IgD-negative memory B cell (primary cell): ENCODE measurements at regions not wholly inside any gene's neighbourhood (a gene's known extent, or its start where the extent isn't known, plus 50 kb on each side); places are given as distances from the start of the nearest gene placed in this dataset.

ENCODE experiments used
- H3K27ac Mint-ChIP-seq, 3 donors: one replicate each; pipeline ENCODE4 v1.8.0; 2020 to 2022; ENCODE audit warnings: mild to moderate bottlenecking in 3 of 3, mixed read lengths in 3 of 3, moderate library complexity in 1 of 3
- H3K27me3 Mint-ChIP-seq: one replicate; pipeline ENCODE4 v1.8.0; 2021; ENCODE audit warnings: mixed read lengths
- H3K36me3 Mint-ChIP-seq: one replicate; pipeline ENCODE4 v1.8.0; 2020; ENCODE audit warnings: mild to moderate bottlenecking, mixed read lengths
- H3K4me1 Mint-ChIP-seq, 3 donors: one replicate each; pipeline ENCODE4 v1.8.0; 2020 to 2022; ENCODE audit warnings: mixed read lengths in 3 of 3, mild to moderate bottlenecking in 1 of 3
- H3K4me3 Mint-ChIP-seq, 4 donors: one replicate each; pipeline ENCODE4 v1.8.0; 2020 to 2022; ENCODE audit warnings: mild to moderate bottlenecking in 4 of 4, mixed read lengths in 4 of 4, moderate library complexity in 3 of 4
- H3K9me3 Mint-ChIP-seq, 3 donors: one replicate each; pipeline ENCODE4 v1.8.0; 2020 to 2021; ENCODE audit warnings: mixed read lengths in 3 of 3, mild to moderate bottlenecking in 1 of 3

- H3K27me3 Mint-ChIP-seq: peaks cover 4% of the 10 kb centered on the region
- no peak overlapping the region for H3K27ac Mint-ChIP-seq
- H3K9me3 Mint-ChIP-seq: peaks cover 0 to 3% (median 0%) of the 10 kb centered on the region in 3 donors
- H3K4me1 Mint-ChIP-seq: no peaks in the 10 kb centered on the region
- H3K36me3 Mint-ChIP-seq: no peaks in the 10 kb centered on the region
- no peak overlapping the region for H3K4me3 Mint-ChIP-seq
Measured at GRCh38 chr9:135334953-135335460, 144.6 kb upstream of the PPP1R26 start.

DNA sequence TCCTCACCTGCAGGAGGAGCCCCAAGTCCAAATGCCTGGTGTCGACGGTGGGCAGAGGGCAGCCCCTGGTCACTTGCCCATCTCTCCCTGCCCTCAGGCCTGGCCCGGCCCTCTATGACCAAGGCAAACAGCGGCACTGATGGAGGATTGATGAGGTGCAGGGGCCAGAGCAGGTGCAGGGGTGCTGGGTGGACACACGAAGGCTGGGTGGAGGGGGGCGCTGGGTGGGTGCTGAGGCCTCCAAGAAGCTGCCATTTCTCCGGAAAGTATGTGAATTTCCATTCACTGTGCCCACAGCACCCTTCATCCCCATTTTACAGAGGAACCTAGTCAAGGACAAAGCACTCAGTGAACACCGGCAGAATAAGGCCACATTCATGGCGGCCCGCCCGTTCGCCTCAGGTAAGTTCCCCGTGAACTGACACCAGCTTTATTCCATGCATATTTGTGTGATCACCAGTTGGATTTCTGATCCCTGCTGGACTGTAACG lies 143.8 kb upstream of the PPP1R26 start:
- H3K27ac Mint-ChIP-seq: no peak overlapping the region
- no peaks in the 10 kb centered on the region for H3K4me1 Mint-ChIP-seq
- H3K4me3 Mint-ChIP-seq: no peak overlapping the region
- peaks cover 0 to 1% (median 0%) of the 10 kb centered on the region in 3 donors for H3K9me3 Mint-ChIP-seq
- no peaks in the 10 kb centered on the region for H3K36me3 Mint-ChIP-seq
- peaks cover 5% of the 10 kb centered on the region for H3K27me3 Mint-ChIP-seq

DNA sequence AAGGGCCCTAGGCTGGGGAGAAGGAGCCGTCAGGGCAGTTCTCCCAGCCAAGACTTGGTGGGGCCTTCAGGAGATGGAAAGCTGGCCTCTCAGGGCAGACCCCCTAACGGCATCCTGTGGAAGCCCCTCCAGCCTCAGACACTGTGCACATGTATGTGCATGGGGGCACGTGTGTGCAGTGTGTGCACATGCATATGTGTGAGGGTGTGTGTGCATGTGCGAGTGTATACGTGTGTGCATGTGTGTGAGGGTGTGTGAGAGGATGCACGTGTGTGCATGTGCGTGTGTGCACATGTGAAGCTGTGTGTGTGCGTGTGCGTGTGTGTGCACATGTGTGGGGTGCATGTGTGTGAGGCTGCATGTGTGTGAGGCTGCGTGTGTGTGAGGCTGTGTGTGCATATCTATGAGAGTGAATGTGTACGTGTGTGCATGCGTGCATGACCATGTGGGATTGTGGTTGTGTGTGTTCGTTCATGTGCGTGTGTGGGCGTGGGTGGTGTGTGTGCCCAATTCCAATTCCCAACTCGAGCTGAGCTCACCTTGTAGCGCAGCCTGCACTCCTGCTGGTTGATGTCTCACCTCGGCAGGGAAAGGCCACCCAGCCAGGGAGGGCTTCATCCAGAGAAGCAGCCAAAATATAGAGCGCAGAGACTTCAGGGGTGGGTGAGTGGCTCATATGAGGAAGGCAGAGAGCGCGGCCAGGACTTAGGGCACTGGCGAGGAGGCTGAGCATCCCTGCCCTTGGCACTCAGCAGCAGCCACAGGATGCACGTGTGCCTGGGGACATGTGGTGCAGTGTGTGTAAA lies 142.7 kb upstream of the PPP1R26 start:
- Mint-ChIP-seq H3K9me3 (no peaks in the 10 kb centered on the region), H3K27ac (no peak overlapping the region), H3K27me3 (peaks cover 7% of the 10 kb centered on the region), H3K4me3 (no peak overlapping the region), H3K4me1 (no peaks in the 10 kb centered on the region), H3K36me3 (no peaks in the 10 kb centered on the region)

DNA sequence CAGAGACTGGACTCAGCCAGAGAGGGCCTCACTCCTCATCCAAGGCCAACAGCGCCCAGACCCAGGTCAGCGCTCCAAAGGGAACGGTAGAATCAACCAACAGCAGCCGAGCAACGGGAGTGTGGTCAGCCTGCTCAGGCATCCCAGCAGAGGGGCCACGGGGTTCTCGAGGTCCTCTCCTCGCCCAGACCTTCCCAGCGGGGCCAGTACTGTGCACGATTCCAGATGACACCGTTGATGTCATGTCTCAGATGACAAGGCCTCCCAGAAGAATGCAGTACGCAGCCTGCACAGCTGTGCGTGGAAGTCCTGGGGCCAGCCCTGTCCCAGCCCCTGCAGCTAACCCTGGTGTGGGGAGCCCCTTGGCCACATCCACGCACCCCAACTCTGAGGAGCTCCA lies 141.0 kb upstream of the PPP1R26 start:
- no peaks in the 10 kb centered on the region for H3K36me3 Mint-ChIP-seq
- H3K27ac Mint-ChIP-seq: no peak overlapping the region
- H3K4me3 Mint-ChIP-seq: no peak overlapping the region
- no peaks in the 10 kb centered on the region for H3K9me3 Mint-ChIP-seq
- H3K4me1 Mint-ChIP-seq: no peaks in the 10 kb centered on the region
- H3K27me3 Mint-ChIP-seq: peaks cover 8% of the 10 kb centered on the region

GRCh38 chr9:135339378-135339973 lies 140.1 kb upstream of the PPP1R26 start:
- no peaks in the 10 kb centered on the region for H3K9me3 Mint-ChIP-seq
- no peak overlapping the region for H3K27ac Mint-ChIP-seq
- no peak overlapping the region for H3K4me3 Mint-ChIP-seq
- H3K4me1 Mint-ChIP-seq: no peaks in the 10 kb centered on the region
- H3K36me3 Mint-ChIP-seq: no peaks in the 10 kb centered on the region
- H3K27me3 Mint-ChIP-seq: peaks cover 12% of the 10 kb centered on the region

DNA sequence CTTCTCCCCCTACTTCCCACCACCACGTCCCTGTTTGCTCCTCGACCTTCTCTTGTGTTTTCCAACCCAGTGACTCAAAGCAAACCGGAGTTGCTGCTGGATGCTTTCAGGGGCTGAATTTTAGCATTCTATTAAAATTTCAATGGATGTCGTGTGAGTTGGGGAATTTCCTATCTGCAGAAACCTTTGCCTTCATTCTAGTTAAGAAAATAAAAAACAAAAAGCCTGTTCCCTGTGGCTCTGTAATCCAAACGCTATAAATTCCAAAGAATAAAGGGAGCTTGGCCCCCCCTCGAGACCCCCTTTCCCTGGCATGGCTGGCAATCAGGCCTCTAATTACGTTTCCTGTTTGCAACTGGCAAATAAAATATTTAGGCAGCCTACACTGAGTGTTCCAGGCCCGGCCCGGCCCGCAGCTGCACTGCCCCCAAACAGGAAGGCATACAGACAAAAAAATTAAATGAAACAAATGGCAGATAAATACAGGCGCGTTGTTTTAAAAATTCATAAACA lies 139.4 kb upstream of the PPP1R26 start:
- Mint-ChIP-seq H3K4me1 (no peaks in the 10 kb centered on the region), H3K27me3 (peaks cover 16% of the 10 kb centered on the region), H3K9me3 (no peaks in the 10 kb centered on the region), H3K4me3 (no peak overlapping the region), H3K27ac (no peak overlapping the region), H3K36me3 (no peaks in the 10 kb centered on the region)

DNA sequence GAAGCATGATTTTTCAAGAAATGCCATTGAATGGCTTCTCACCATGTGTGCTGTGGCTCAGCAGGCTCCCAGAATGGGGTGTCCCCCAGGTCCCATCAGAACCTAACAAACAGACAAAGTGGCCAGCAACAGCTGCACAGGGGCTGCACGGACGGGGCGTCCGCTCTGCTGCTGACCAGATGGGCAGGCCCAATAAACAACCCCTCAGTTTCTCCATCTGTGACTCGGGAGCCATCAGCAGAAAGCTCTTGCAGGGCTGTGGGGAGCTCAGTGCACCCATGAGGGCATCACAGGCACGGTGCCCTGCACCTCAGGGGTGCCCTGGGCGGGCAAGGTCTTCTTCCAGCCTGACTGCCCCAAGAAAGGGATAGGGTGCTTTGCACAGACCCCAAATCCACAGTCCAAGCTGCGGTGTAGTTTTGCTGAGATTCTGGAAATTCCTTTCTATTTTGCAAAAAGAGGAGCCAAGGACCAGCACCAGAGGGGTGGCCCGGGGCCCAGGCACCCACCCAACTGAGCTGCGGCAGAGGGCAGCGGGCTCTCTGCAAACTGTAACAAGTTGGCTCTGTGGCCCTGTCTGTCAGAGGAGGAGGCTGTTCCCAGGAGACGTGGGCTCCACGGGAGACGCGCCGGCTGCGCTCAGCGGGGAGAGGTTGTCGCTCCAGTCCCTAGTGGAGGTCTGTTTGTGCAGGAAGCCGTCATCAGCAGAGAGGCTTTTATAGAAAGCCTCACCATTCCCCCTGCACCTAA lies 138.7 kb upstream of the PPP1R26 start:
- Mint-ChIP-seq H3K9me3 (no peaks in the 10 kb centered on the region), H3K4me1 (no peaks in the 10 kb centered on the region), H3K36me3 (no peaks in the 10 kb centered on the region), H3K4me3 (no peak overlapping the region), H3K27ac (no peak overlapping the region), H3K27me3 (peaks cover 17% of the 10 kb centered on the region)

DNA sequence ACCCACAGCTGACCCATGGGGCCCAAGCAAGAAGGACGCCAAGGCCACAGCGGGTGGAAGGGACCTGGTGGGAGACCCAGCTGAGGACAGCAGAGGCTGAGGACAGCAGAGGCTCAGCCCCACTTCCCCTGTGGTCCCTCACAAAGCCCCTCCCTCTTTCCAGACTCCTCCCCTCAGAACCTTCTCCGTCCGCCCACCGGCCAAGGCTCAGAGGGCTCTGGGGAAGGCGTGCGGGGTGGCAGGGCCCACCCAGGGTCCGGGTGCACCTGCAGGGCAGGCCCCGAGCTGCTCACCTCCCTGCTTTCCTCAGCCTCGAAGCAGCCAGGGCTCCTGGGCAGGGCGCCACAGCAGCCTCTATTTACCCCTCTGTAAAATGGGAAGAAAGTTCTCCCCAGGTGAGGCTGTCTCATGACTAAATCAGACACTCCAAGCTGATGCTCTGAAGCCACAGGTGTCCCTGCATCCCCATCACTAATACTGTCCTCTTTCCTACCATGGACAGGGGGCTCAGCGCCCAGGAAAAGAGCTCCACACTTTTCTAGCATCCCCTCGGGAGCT lies 137.9 kb upstream of the PPP1R26 start:
- peaks cover 19% of the 10 kb centered on the region for H3K27me3 Mint-ChIP-seq
- H3K9me3 Mint-ChIP-seq: no peaks in the 10 kb centered on the region
- H3K4me1 Mint-ChIP-seq: no peaks in the 10 kb centered on the region
- H3K4me3 Mint-ChIP-seq: no peak overlapping the region
- H3K36me3 Mint-ChIP-seq: no peaks in the 10 kb centered on the region
- H3K27ac Mint-ChIP-seq: peak overlapping the region in 1 of 3 donors; percentile 69

DNA sequence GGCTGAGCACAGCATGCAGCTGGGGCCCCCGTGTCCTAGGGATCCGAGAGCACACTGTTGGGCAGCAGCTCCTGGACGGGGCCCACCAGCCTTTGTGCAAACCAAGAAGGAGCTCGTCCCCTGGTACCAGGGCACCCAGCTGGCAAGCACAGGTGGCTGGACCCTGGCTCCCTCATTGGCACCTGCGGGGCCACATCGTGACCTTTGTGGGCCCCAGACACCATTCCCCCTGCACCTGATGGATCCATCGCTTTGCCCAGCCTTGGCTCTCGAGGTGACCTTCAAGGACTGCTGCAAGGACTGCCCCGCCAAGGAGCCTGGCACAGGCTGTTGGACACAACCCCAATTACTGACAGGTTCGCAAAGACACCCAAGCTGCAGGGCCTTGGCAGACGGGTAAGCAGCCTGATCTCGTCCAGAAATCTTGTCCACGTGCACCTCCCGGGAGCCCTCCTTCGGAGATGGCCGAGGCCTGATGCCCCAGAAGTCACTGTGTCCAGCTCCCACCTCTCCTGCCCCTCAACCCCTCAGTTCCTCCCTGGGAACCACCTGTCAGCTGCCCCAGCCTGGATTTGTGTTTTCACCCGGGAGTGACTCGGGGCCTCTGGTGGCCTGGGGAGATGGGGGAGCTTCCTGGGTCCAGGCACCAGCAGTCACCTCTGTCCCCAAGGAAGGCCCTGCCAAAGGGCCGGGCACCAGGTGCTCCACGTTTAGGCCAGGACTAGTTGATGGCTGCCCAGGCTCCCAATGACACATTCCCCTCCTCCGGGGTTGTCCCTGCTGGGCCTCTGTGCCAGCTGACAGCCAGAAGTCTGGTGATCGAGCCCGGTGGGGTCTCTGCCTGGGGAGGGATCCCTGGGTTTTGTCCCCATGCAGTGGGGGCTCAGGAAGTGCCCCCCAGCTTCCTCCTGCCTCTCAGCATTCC lies 137.1 kb upstream of the PPP1R26 start:
- H3K27me3 Mint-ChIP-seq: peaks cover 16% of the 10 kb centered on the region

DNA sequence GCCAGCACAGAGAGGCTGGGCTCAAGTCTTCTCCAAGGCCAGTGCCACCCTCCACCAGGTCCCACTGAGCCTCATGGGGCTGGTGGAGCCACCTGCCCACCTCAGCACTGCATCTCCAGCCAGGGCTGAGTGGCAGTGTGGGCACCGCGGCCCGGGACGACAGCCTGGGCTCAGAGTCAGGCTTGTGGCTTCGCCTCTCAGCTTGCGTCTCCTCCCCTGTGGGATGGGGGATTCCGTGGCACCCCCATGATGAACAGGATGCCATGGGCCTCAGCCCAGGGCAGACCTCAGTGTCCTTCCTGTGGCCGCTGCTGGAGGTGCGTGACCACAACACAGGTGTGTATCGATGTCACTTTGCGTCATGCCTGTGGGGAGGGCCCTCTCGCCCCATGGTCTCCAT lies 136.4 kb upstream of the PPP1R26 start:
- Mint-ChIP-seq H3K4me3 (no peak overlapping the region), H3K27ac (peak overlapping the region in 1 of 3 donors; percentile 35), H3K36me3 (no peaks in the 10 kb centered on the region), H3K27me3 (peaks cover 16% of the 10 kb centered on the region), H3K9me3 (no peaks in the 10 kb centered on the region), H3K4me1 (no peaks in the 10 kb centered on the region)

More for the DNA sequence above, 137.1 kb upstream of the PPP1R26 start:
- Mint-ChIP-seq H3K4me1 (no peaks in the 10 kb centered on the region), H3K36me3 (no peaks in the 10 kb centered on the region), H3K4me3 (no peak overlapping the region), H3K9me3 (no peaks in the 10 kb centered on the region), H3K27ac (peak overlapping the region in 1 of 3 donors; percentile 69)

DNA sequence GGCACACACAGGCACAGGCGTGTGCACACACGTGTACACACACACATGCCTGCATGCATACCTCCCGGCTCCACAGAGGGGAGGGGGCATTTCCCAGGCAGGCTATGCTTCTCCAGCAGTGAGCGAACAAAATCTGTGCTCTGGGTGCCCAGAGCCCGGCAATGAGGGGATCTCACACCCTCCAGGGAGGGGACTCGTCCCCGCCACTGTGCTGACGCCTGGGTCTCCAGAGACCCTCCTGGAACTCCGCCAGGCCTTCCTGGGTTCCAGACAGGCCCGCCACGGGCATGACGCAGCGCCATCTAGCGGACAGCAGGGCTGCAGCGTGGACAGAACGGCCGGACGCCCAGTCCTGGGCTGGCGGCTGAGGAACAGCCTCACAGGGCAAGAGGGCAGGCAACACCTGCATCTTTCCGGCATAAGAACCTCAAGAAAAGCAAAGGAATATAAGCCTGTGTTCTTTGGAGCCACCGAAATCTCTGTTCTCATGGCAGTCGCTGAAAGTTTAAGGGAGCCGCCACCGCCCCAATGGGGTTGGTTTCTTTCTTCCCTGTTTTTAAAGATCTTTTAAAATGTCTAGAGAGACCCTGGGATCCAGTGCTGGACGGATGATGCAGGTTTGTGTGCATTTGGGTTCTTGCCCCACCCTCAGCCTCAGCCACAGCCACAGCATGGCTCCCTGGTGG lies 135.6 kb upstream of the PPP1R26 start:
- H3K4me3 Mint-ChIP-seq: no peak overlapping the region
- no peak overlapping the region for H3K27ac Mint-ChIP-seq
- no peaks in the 10 kb centered on the region for H3K9me3 Mint-ChIP-seq
- no peaks in the 10 kb centered on the region for H3K36me3 Mint-ChIP-seq
- no peaks in the 10 kb centered on the region for H3K4me1 Mint-ChIP-seq
- H3K27me3 Mint-ChIP-seq: peaks cover 16% of the 10 kb centered on the region

DNA sequence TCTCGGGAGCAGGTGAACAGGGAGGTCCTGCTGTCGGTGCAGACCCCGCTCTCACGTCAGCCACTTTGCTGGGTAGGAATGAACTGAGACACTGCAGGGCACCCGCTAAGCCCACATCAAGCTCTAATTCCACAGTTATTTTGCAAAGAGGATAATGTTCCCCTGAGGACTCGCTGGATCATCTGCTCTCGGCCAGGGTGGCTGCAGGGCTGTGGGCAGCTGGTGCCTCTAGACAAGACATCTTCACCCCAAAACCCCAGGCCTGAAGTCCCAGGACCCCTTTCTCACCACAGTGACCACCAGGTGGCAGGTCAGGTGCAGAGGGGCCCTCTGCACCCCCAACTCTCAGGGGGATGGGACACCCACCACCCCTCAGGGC lies 135.1 kb upstream of the PPP1R26 start:
- Mint-ChIP-seq H3K4me1 (no peaks in the 10 kb centered on the region), H3K4me3 (no peak overlapping the region), H3K36me3 (no peaks in the 10 kb centered on the region), H3K27ac (no peak overlapping the region), H3K9me3 (no peaks in the 10 kb centered on the region), H3K27me3 (peaks cover 16% of the 10 kb centered on the region)

- Mint-ChIP-seq H3K4me3 (no peak overlapping the region), H3K27ac (no peak overlapping the region), H3K27me3 (peaks cover 15% of the 10 kb centered on the region), H3K4me1 (no peaks in the 10 kb centered on the region), H3K9me3 (no peaks in the 10 kb centered on the region), H3K36me3 (no peaks in the 10 kb centered on the region)
Measured at GRCh38 chr9:135344915-135345500, 134.6 kb upstream of the PPP1R26 start.
